ENCODE measurements at regions not wholly inside any gene's neighbourhood (a gene's known extent, or its start where the extent isn't known, plus 50 kb on each side); places are given as distances from the start of the nearest gene placed in this dataset.

- Histone ChIP-seq H3K36me3 (replicated peaks in 1 of 2) (no peaks in the 10 kb centered on the region), H3K4me3 (no peak overlapping the region), H3K27ac (no peak overlapping the region), H3K9me3 (replicated peaks in 1 of 3) (no peaks in the 10 kb centered on the region), H3K4me1 (replicated peaks in 1 of 2) (no peaks in the 10 kb centered on the region), H3K27me3 (no peaks in the 10 kb centered on the region)
- TF ChIP-seq CTCF (IDR thresholded peaks at IDR 0.05), result no peak
- no peak for TF ChIP-seq POLR2A (IDR thresholded peaks at IDR 0.05)
- no peak for DNase-seq
- intact Hi-C loops (cut with DNase I), result no loop called here
These were observed 106.3 kb upstream of the ZNF217 start for GRCh38 chr20:53699906-53700305.

GRCh38 chr20:53699085-53699674 is 105.5 kb upstream of the ZNF217 start:
- H3K27ac ChIP-seq, result no peak overlapping the region
- WGBS, 4 donors, result 55 to 77% (median 67%) methylated on average over 3 of the region's 3 CpGs
- no peaks in the 10 kb centered on the region for H3K4me1 ChIP-seq (replicated peaks in 1 of 2)
- no peaks in the 10 kb centered on the region for H3K27me3 ChIP-seq
- H3K4me3 ChIP-seq, result no peak overlapping the region
- intact Hi-C loops (cut with DNase I), result no loop called here
- no peak for DNase-seq
- TF ChIP-seq CTCF (IDR thresholded peaks at IDR 0.05) (no peak), POLR2A (IDR thresholded peaks at IDR 0.05) (no peak)
- no peaks in the 10 kb centered on the region for H3K36me3 ChIP-seq (replicated peaks in 1 of 2)
- no peaks in the 10 kb centered on the region for H3K9me3 ChIP-seq (replicated peaks in 1 of 3)

- no peaks in the 10 kb centered on the region for H3K27me3 ChIP-seq
- H3K27ac ChIP-seq, result no peak overlapping the region
- 75 to 86% (median 82%) methylated on average over 10 of the region's 10 CpGs for WGBS, 4 donors
- no peak for TF ChIP-seq CTCF (IDR thresholded peaks at IDR 0.05)
- no peak for TF ChIP-seq POLR2A (IDR thresholded peaks at IDR 0.05)
- no peak for DNase-seq
- intact Hi-C loops (cut with DNase I), result no loop called here
- H3K4me3 ChIP-seq, result no peak overlapping the region
- no peaks in the 10 kb centered on the region for H3K4me1 ChIP-seq (replicated peaks in 1 of 2)
- H3K36me3 ChIP-seq (replicated peaks in 1 of 2), result no peaks in the 10 kb centered on the region
- no peaks in the 10 kb centered on the region for H3K9me3 ChIP-seq (replicated peaks in 1 of 3)
These were observed 104.8 kb upstream of the ZNF217 start for GRCh38 chr20:53698371-53698978.

- no peaks in the 10 kb centered on the region for H3K36me3 ChIP-seq (replicated peaks in 1 of 2)
- TF ChIP-seq POLR2A (IDR thresholded peaks at IDR 0.05), result no peak
- TF ChIP-seq CTCF (IDR thresholded peaks at IDR 0.05), result no peak
- intact Hi-C loops (cut with DNase I), result no loop called here
- 80 to 84% (median 83%) methylated on average over 8 of the region's 8 CpGs for WGBS, 4 donors
- H3K9me3 ChIP-seq (replicated peaks in 1 of 3), result no peaks in the 10 kb centered on the region
- H3K4me1 ChIP-seq (replicated peaks in 1 of 2), result no peaks in the 10 kb centered on the region
- DNase-seq, result no peak
- no peak overlapping the region for H3K27ac ChIP-seq
- H3K4me3 ChIP-seq, result no peak overlapping the region
- H3K27me3 ChIP-seq, result no peaks in the 10 kb centered on the region
These were observed 102.3 kb upstream of the ZNF217 start for GRCh38 chr20:53695797-53696527.

All from adrenal gland (tissue), 9 donors.